GM23338 (cell line): ENCODE measurements at regions not wholly inside any gene's neighbourhood (a gene's known extent, or its start where the extent isn't known, plus 50 kb on each side); places are given as distances from the start of the nearest gene placed in this dataset.

ENCODE experiments used
- ATAC-seq: fragments of 200-7000 bp; cut with Tn5 transposase; 3 replicates; pipeline ENCODE4 v1.9.1; 2020
- DNase-seq: peaks from one replicate; pipeline ENCODE4 v3.0.0-alpha.2; 2015; ENCODE audit warnings: low spot score
- H2AFZ ChIP-seq: fragments of 200-600 bp; sonication (generic); 2 replicates; pipeline ENCODE4 v1.8.0; 2016; ENCODE audit warnings: antibody characterized with exemption, mild to moderate bottlenecking, moderate library complexity
- H3F3A ChIP-seq: fragments of 200-600 bp; sonication (generic); replicated peaks from 2 replicates; pipeline ENCODE4 v1.8.0; 2017; ENCODE audit warnings: antibody characterized with exemption, mixed run types, low read depth
- H3K27ac ChIP-seq: fragments of 200-600 bp; sonication (generic); 2 replicates; pipeline ENCODE4 v1.6.1; 2016; ENCODE audit warnings: low read depth
- H3K27me3 ChIP-seq: fragments of 200-600 bp; sonication (generic); 2 replicates; pipeline ENCODE4 v1.8.0; 2016; ENCODE audit warnings: mild to moderate bottlenecking, mixed run types, moderate library complexity; ENCODE audit not compliant: insufficient read depth
- H3K36me3 ChIP-seq: fragments of 200-600 bp; sonication (generic); 2 replicates; pipeline ENCODE4 v1.8.0; 2016; ENCODE audit warnings: mild to moderate bottlenecking; ENCODE audit not compliant: insufficient read depth
- H3K4me1 ChIP-seq: fragments of 200-600 bp; sonication (generic); 2 replicates; pipeline ENCODE4 v1.8.0; 2016; ENCODE audit warnings: mild to moderate bottlenecking, moderate library complexity; ENCODE audit not compliant: insufficient read depth
- H3K4me2 ChIP-seq: fragments of 200-600 bp; sonication (generic); 2 replicates; pipeline ENCODE4 v1.7.1; 2017; ENCODE audit warnings: mixed run types
- H3K4me3 ChIP-seq: fragments of 200-600 bp; sonication (generic); 2 replicates; pipeline ENCODE4 v1.6.1; 2016; ENCODE audit warnings: mixed run types
- H3K79me2 ChIP-seq: fragments of 200-600 bp; sonication (generic); replicated peaks from 2 replicates; pipeline ENCODE4 v1.8.0; 2017; ENCODE audit warnings: mild to moderate bottlenecking; ENCODE audit not compliant: insufficient read depth
- H3K9me2 ChIP-seq: fragments of 200-600 bp; sonication (generic); 2 replicates; pipeline ENCODE4 v1.8.0; 2017; ENCODE audit not compliant: insufficient read depth
- H4K20me1 ChIP-seq: fragments of 200-600 bp; sonication (generic); replicated peaks from 2 replicates; pipeline ENCODE4 v1.8.0; 2017; ENCODE audit warnings: mild to moderate bottlenecking; ENCODE audit not compliant: insufficient read depth
- H3K27ac Mint-ChIP-seq: 2 replicates; pipeline ENCODE4 v1.8.0; 2020; ENCODE audit warnings: inconsistent platforms, mild to moderate bottlenecking, moderate library complexity, mixed read lengths
- H3K27me3 Mint-ChIP-seq: 3 replicates; pipeline ENCODE4 v1.8.0; 2022; ENCODE audit warnings: low read depth, mild to moderate bottlenecking, moderate library complexity, mixed read lengths, inconsistent platforms; ENCODE audit not compliant: insufficient read depth, poor library complexity
- H3K36me3 Mint-ChIP-seq: 3 replicates; pipeline ENCODE4 v1.8.0; 2021; ENCODE audit warnings: low read depth, mild to moderate bottlenecking, inconsistent platforms, moderate library complexity, mixed read lengths
- H3K4me1 Mint-ChIP-seq: 3 replicates; pipeline ENCODE4 v1.8.0; 2020; ENCODE audit warnings: mild to moderate bottlenecking, inconsistent platforms, mixed read lengths
- H3K4me3 Mint-ChIP-seq: 3 replicates; pipeline ENCODE4 v1.8.0; 2021; ENCODE audit warnings: moderate library complexity, mild to moderate bottlenecking, inconsistent platforms, mixed read lengths
- H3K9me3 Mint-ChIP-seq: 3 replicates; pipeline ENCODE4 v1.8.0; 2020; ENCODE audit warnings: moderate library complexity, mild to moderate bottlenecking, inconsistent platforms, mixed read lengths
- CREB1 ChIP-seq: fragments of 250-450 bp; sonication (Bioruptor Pico); IDR thresholded peaks from 2 replicates; pipeline ENCODE4 v1.5.0; 2020; ENCODE audit warnings: low read depth, mild to moderate bottlenecking, moderate library complexity
- CTCF ChIP-seq, 2 experiments: fragments of 200-600 bp in 1 of 2; sonication (generic) in 1 of 2; conservative IDR thresholded peaks; 2 replicates each; pipeline versions ENCODE4 v1.5.1 to v1.6.1; 2016 to 2017; ENCODE audit warnings: antibody characterized with exemption in 2 of 2, low read depth in 2 of 2, mild to moderate bottlenecking in 2 of 2, moderate library complexity in 1 of 2
- EZH2phosphoT487 ChIP-seq: fragments of 200-600 bp; sonication (generic); IDR thresholded peaks from one replicate; pipeline ENCODE4 v1.8.1; 2018; ENCODE audit warnings: antibody characterized with exemption; ENCODE audit not compliant: unreplicated experiment
- JUNB ChIP-seq: IDR thresholded peaks from one replicate; pipeline ENCODE4 v1.6.1; 2016; ENCODE audit warnings: antibody characterized with exemption; ENCODE audit not compliant: unreplicated experiment
- NANOG ChIP-seq: IDR thresholded peaks from 2 replicates; pipeline ENCODE4 v1.6.1; 2016; ENCODE audit warnings: antibody characterized with exemption, borderline replicate concordance
- POLR2AphosphoS5 ChIP-seq: IDR thresholded peaks from 2 replicates; pipeline ENCODE4 v1.6.1; 2016; ENCODE audit warnings: antibody characterized with exemption, low read depth
- ZNF331 ChIP-seq: fragments of 250-450 bp; sonication (Bioruptor Pico); IDR thresholded peaks from 2 replicates; pipeline ENCODE4 v1.5.0; 2020; ENCODE audit warnings: low read depth, mild to moderate bottlenecking, moderate library complexity
- ZNF462 ChIP-seq: fragments of 250-450 bp; sonication (Bioruptor Pico); IDR thresholded peaks from 2 replicates; pipeline ENCODE4 v1.5.0; 2020; ENCODE audit warnings: mild to moderate bottlenecking, moderate library complexity

GRCh38 chr3:18512007-18512406 lies 86.9 kb upstream of the SATB1 start:
- Histone ChIP-seq H3K27ac (no peak overlapping the region), H4K20me1 (no peaks in the 10 kb centered on the region), H3K9me2 (0 out of 2 replicates have a peak, but pooled peaks cover 6% of the 10 kb centered on the region), H3K79me2 (no peaks in the 10 kb centered on the region), H3K4me1 (no peaks in the 10 kb centered on the region), H3K4me3 (no peak overlapping the region), H3K27me3 (no peaks in the 10 kb centered on the region), H3K4me2 (no peak overlapping the region), H3K36me3 (no peaks in the 10 kb centered on the region), H3F3A (no peaks in the 10 kb centered on the region), H2AFZ (no peak overlapping the region)
- no peaks in the 10 kb centered on the region; the same call in 2 of the 3 replicates for H3K9me3 Mint-ChIP-seq
- H3K27ac Mint-ChIP-seq = no peak overlapping the region
- peaks cover 8% of the 10 kb centered on the region; the same call in 2 of the 3 replicates for H3K4me1 Mint-ChIP-seq
- H3K36me3 Mint-ChIP-seq = no peaks in the 10 kb centered on the region; the same call in 2 of the 3 replicates
- TF ChIP-seq NANOG (no peak), POLR2AphosphoS5 (no peak), ZNF331 (CRISPR knock-in tag) (no peak), CREB1 (CRISPR knock-in tag) (no peak), EZH2phosphoT487 (no peak), ZNF462 (CRISPR knock-in tag) (no peak), JUNB (no peak)
- no peak overlapping the region for H3K4me3 Mint-ChIP-seq
- ATAC-seq (no peak), DNase-seq (no peak)
- peaks cover 2% of the 10 kb centered on the region for H3K27me3 Mint-ChIP-seq

DNA sequence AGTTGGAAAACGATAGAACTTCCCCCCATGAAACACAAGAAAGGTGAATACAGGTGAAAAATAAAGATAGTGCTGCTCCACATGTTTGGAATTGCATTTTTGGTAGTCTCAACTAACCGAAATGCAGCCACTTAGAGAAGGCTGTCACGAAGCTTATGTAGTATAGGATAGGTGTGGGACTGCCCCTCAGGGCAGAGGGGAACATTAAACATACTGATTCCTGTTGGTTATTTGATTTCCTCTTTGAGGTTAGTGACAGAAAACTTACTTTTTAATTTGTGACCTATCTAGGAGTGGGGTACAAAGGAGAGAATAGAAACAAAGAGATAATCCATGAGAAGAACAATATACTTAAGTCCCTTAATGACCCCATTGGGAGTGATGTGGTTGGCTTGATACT lies 85.8 kb upstream of the SATB1 start:
- 0 out of 2 replicates have a peak, but pooled peaks cover 6% of the 10 kb centered on the region for H3K9me2 ChIP-seq
- Mint-ChIP-seq H3K36me3 (no peaks in the 10 kb centered on the region; the same call in 2 of the 3 replicates), H3K9me3 (no peaks in the 10 kb centered on the region; the same call in 2 of the 3 replicates), H3K27me3 (peaks cover 2% of the 10 kb centered on the region), H3K4me1 (peaks cover 14% of the 10 kb centered on the region), H3K27ac (no peak overlapping the region), H3K4me3 (no peak overlapping the region)
- no peaks in the 10 kb centered on the region for H4K20me1 ChIP-seq
- no peak for DNase-seq
- no peak overlapping the region for H3K4me3 ChIP-seq
- H2AFZ ChIP-seq = no peak overlapping the region
- H3K27me3 ChIP-seq = no peaks in the 10 kb centered on the region
- no peak overlapping the region for H3K4me2 ChIP-seq
- no peak overlapping the region for H3K27ac ChIP-seq
- no peaks in the 10 kb centered on the region for H3K4me1 ChIP-seq
- no peak for ATAC-seq
- H3F3A ChIP-seq = no peaks in the 10 kb centered on the region
- no peaks in the 10 kb centered on the region for H3K79me2 ChIP-seq
- no peaks in the 10 kb centered on the region for H3K36me3 ChIP-seq
- TF ChIP-seq CTCF (conservative IDR thresholded peaks at IDR 0.05; ENCODE audit: low read depth in 2 of 2) = no peak
